Spleen (tissue), 7 donors: ENCODE measurements at regions not wholly inside any gene's neighbourhood (a gene's known extent, or its start where the extent isn't known, plus 50 kb on each side); places are given as distances from the start of the nearest gene placed in this dataset.

Experiments
- CTCF ChIP-seq, 11 experiments: fragments of 200-600 bp in 7 of 11; fragments of 450-650 bp in 4 of 11; sonication (generic) in 4 of 11; IDR thresholded peaks in 8 of 11; conservative IDR thresholded peaks in 3 of 11; 1 replicate in 7 of 11; 2 replicates in 4 of 11; pipeline versions ENCODE4 v1.4.0 to v1.8.0; 2016 to 2021; ENCODE audit warnings: antibody characterized with exemption in 11 of 11, inconsistent platforms in 4 of 11, mild to moderate bottlenecking in 1 of 11
- POLR2A ChIP-seq, 3 donors: fragments of 450-650 bp; IDR thresholded peaks; one replicate each; pipeline ENCODE4 v1.5.1; 2017; ENCODE audit warnings: antibody characterized with exemption in 3 of 3, mild to moderate bottlenecking in 1 of 3
- POLR2AphosphoS5 ChIP-seq, 3 donors: sonication (generic); formaldehyde crosslinking; IDR thresholded peaks; one replicate each; pipeline ENCODE4 v1.5.1; 2017; ENCODE audit warnings: antibody characterized with exemption in 3 of 3
- donor health status: DM: no; HTN: no; CAD: no; lungs with moderate emphysema.
- donor health status: DM: no; HTN: no; CAD: no.
- donor health status: DM: no; HTN: no; CAD: no.

GRCh38 chr13:90099847-90100246 lies 1247.6 kb upstream of the MIR17HG start:
- no peak for TF ChIP-seq CTCF (IDR thresholded peaks at IDR 0.05 in 8 of 11, conservative IDR thresholded peaks at IDR 0.05 in 3 of 11)
- TF ChIP-seq POLR2A (IDR thresholded peaks at IDR 0.05) = no peak
- TF ChIP-seq POLR2AphosphoS5 (IDR thresholded peaks at IDR 0.05) = no peak
